Posterior cingulate gyrus (tissue), 11 donors: ENCODE measurements at regions not wholly inside any gene's neighbourhood (a gene's known extent, or its start where the extent isn't known, plus 50 kb on each side); places are given as distances from the start of the nearest gene placed in this dataset.

Experiments
- DNase-seq, 10 donors: peaks; one replicate each; pipeline versions ENCODE4 v3.0.0 to v3.0.0-alpha.2; 2020 to 2021; ENCODE audit warnings: mixed read lengths in 3 of 10
- intact Hi-C: fragments of 100-400 bp; cut with DNase I; formaldehyde crosslinking; loops from one replicate; pipeline ENCODE4 v1.15.1; 2023

DNA sequence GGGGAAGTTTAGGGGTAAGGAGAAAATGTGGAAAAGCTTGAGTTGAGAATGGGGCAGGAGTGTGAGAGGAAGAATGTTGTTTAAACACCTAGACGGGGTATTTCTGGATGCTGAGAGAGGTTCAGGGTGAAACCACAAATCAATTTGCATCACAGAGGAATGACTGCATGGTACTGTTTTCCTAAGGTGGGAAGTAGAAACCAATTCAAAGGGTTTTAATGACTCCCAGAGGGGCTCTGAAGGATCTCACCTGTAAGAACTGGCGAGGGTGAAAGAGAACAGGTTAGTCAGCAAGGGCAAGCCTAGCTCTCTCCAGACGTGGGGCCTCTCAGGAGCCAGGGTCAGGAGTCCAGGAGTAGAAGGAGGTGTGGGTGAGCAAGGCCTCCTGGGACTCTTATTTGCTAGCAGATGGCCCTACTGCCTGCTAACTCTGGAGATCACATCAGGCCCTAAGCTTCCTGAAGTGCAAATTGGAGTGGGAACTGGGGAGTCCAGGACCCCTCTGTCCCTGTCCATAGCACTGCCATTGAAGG, 133.0 kb upstream of the CELF4 start:
- intact Hi-C loops, result no loop called here
- DNase-seq, result no peak

DNA sequence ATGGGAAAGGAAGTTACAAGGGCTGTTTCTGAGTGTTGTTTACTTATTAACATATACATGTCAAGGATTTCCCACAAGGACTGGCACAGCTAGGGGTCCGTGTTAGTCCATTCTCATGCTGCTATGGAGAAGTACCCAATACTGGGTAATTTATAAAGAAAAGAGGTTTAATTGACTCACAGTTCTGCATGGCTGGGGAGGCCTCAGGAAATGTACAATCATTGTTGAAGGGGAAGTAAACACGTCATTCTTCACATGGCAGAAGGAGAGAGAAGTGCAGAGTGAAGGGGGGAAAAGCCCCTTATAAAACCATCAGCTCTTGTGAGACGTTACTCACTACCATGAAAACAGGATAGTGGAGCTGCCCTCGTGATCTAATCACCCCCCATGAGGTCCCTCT, 128.9 kb upstream of the CELF4 start:
- intact Hi-C loops, result no loop called here
- DNase-seq, result no peak

DNA sequence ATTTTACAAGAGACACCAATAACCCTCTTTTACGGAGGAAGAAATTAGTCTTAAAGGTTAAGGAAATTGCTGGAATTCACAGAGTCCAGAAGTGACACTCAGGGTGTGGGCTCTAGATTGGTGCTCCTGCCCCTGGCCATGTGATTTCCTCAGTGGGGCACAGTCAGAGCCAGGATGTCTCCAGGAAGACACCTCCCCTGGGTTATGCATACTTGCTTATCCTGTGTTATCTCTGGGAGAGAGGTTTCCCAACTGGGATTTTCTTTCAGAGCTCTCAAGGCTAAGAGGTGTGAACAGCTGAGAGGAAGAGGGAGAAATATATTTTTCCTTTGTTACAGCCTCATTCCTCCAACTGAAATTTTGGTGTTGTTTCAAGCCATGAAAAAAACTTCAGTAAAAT, 125.6 kb upstream of the CELF4 start:
- DNase-seq, result no peak

DNA sequence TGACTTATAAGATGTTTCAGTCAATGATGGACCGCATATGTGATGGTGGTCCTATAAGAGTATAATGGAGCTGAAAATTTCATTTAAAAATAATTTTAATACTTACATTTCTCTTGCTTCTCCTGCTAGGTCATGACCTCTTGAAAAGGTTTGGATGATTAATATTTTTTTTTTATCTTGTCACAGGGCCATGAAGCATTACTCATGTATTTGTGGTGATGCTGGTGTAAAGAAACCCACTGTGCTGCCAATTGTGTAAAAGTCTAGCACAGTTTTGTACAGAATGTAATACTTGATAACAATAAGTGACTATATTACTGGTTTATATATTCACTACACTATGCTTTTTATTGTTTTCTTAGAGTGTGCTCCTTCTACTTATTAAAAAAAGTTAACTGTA, 124.2 kb upstream of the CELF4 start:
- intact Hi-C loops, result no loop called here
- DNase-seq, result no peak

More for the DNA sequence above, 125.6 kb upstream of the CELF4 start:
- intact Hi-C loops, result no loop called here

DNA sequence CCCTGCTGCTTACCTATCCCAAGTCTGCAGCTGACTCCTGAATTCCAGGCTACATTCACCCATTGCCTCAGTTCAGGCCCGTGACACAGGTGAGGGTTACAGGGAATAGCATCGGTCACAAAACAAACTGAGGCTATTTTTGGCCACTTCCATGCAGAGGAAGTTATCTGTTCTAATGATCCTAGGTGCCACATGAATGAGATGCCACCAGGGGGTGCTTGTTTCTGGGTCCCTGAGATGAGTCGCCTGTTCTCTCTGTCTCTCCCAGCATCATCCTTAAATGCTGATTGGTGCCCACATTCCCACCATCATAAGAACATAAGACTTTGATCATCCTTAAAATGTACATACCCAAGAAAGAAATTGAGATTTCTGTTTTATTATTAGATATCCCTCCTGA, 119.0 kb upstream of the CELF4 start:
- intact Hi-C loops, result no loop called here
- DNase-seq, result no peak

DNA sequence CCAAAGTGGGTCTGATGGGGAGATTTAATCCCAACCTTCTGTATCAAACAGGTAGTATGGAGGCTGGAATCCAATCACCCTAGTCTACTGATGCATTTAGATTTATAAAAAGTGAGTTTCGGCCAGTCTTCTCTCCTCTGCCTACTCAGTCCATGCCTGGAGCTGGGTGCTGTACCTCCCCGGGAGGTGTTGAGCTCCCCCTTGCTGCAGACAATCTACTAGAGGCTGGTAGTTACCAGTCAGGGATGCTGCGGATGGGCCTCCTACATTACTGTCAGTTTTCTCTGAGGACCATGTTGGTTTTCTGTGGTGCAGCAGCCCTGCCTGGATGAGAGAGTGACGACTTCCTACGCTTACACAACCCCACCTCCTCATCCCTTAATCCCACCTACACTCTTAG, 118.6 kb upstream of the CELF4 start:
- no peak for DNase-seq
- intact Hi-C loops, result no loop called here

DNA sequence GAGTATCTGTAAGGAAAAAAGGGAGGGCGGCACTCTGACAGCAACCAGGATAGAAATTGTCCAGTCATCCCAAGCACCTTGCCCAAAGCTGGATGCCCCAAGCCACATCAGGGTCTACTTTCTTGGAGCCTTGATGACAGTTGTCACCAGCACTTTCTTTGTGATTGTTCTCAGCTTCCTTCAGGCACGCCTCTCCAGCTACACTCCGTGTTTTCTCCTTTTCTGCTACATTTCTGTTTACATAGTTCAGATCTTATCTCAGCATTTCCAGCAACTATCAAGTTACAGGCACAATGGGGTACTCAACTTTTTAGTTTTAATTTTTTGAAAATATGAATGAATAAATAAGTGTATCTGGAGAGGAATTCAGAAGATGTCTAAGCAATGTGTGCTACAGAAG, 115.3 kb upstream of the CELF4 start:
- DNase-seq, result no peak
- intact Hi-C loops, result no loop called here

DNA sequence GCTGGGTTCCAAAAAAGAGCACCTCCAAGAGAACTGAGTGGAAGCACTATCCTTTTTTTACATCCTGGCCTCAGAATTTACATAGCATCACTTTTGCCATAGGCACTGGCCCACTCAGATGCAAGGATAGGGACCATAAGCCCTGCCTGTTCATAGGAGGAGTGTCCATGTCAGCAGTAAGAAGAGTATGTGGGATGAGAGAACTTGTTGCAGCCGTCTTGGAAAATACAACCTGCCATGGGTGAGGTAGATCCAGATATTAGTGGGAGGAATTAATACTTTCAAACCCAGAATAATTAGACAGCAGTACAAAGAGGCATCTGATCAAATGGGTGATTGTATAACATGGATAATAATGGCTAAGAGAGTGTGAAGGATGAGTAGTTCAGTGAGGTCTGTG, 110.7 kb upstream of the CELF4 start:
- no peak for DNase-seq
- intact Hi-C loops, result no loop called here

DNA sequence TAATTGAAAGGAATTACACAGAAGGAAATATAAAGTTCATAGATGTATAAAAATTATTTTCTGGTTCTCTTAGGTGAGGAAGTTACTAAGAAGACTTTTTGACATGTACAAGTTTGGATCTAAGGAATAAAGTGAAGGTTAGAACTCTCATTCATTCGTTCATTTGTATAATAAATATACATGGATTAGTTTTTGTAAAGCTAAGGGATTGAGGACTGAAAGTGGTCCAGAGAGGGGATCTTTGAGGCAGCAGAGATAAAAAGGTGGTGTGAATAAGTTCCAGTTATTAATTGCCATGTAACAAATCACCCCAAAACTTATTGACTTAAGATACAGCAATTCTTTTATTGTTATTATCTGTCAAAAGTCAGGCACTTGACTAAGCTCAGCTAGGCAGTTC, 110.1 kb upstream of the CELF4 start:
- intact Hi-C loops, result no loop called here
- DNase-seq, result no peak

DNA sequence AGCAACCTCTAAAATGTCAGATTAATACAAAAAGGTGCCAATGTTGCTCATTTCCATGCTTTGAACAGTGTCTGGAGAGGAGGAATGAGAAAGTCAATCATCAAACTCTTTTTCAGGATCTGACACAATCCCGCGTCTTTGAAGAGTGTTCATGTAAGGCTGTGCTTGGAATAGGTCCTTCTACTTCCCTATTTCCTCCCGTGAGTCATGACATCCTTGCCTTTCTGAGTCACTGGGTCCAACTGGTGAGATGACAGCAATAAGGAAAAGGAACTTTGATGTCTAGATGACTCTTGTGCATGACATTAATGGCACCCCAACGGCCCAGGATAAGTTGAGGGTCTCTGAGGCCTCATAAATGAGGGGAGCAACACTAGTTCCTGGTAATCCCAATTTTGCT, 109.0 kb upstream of the CELF4 start:
- intact Hi-C loops, result no loop called here
- DNase-seq, result no peak

DNA sequence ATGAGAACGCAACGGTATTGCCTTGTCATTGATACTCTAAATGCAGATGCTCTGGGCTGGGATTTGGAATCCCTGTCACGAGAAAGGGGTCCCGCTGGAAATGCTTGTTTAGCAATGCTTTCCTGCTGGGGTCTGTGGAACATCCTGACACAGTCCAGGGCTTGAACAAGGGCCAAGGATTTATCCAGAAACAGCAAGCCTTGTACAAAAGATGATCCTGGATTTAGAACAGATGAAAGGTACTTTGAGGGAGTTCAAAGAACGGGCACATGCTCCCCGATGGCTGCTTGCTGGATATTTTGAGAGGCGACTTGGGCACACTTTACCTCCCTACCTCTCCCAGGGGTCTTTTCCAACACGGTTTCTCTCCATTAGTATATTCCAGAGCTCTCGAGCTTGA, 108.1 kb upstream of the CELF4 start:
- no peak for DNase-seq
- intact Hi-C loops, result no loop called here

DNA sequence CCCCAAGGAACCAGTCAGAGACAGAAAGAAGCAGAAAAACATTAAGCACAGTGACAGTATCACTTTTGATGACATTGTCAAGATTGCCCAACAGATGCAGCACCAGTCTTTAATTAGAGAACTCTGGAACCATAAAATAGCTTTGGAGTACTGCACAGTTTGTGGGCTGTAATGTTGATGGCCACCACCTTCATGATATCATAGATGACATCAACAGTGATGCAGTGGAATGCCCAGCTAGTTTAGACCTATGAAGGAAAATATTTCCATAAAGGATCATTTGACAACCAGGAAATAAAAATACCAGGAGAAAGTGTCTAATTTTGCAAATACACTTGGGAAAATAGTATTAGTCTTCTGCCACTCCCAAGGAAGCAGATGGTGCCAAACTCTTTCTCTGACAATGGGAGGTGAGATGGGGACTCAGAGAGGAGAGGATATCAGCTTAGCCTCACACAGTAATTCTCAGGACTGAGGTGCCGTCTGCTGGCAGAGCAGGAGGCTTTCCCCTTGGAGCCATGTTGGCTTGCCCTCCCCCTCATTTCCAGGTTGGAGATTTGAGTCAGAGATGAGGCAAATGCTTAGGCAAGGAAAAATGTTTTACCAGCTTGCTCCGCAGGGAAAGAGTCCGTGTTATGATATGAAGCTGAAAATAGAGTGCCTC, 107.5 kb upstream of the CELF4 start:
- no peak for DNase-seq
- intact Hi-C loops, result no loop called here

DNA sequence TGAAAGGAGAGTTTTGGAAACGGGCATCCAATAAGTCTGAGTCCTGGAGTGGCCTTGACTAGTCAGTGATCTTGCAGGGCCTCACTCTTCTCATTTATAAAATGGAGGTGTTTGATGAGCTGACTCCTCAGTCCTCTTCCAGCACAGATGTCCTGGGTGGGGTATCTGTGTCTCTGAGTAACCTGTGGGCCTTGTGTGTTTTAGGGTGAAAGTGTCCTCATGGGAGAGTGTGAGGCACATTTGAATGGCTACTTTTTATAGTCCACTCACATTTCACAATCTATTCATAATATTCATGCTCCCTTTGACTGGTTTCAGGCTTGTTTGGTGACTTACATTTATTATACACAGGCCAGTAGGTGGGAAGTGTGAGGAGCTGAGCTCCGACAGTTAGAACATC, 106.4 kb upstream of the CELF4 start:
- no peak for DNase-seq
- intact Hi-C loops, result no loop called here

DNA sequence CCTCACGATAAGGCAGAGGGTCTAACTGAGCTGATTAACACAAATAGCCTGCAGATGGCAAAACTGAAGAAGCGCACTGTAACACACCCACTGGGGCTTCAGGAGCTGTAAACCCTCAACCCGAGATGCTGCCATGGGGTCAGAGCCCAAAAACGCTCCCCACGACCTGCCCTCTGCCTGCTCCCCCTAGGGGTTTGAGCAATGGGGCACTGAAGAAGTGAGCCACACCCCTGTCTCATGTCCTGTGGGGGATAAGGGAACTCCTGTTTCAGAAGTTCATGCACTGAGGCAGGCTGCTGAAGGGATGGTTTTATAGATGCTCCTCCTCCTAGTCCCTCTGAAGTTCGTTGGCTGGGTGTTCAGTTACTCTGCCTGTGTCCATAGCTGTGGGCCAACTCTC, 105.9 kb upstream of the CELF4 start:
- no peak for DNase-seq
- intact Hi-C loops, result no loop called here

DNA sequence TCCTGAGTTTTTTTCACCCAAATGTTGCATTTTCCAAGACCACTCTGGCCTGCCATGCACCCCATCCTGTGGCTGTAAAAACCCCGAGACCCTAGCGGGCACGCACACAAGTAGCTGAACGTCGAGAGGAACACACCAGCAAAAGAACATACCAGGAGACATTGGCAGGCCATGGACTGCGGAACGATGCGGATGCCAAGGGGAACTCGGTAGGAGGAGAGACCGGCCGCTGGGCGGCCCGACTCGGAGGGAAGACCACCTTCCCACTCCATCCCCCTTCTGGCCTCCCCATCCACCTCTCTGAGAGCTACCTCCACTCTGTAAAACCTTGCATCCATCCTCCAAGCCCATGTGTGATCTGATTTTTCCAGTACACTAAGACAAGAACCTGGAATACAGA, 105.5 kb upstream of the CELF4 start:
- intact Hi-C loops, result no loop called here
- peak in 1 of 10 donors; percentile 72 for DNase-seq

DNA sequence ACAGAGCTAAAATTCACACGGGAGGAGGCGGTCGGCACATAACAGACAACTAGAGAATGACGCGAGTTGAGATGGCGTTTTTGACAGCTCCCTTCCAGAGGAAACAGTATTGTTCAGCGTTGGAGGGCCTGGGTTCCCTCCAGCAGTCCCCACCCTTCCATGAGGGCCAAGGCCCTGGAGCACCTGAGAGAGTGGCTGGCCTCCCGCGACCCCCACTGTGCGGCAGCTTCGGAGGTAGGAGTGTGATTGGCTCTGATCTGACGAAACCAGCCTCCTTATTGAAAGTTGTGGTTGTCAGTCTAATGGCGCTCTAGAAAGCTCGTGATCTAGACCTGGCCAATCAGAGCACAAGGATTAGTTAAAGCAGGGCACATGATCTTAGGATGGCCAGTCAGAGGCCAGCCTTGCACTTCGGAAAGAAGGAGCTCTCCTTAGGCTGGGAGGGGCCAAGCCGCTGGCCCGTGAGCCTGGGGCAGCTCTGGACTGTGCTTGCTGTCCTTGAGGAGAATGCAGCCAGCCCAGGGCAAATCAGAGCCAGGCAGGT, 104.5 kb upstream of the CELF4 start:
- DNase-seq, result no peak
- intact Hi-C loops, result no loop called here

DNA sequence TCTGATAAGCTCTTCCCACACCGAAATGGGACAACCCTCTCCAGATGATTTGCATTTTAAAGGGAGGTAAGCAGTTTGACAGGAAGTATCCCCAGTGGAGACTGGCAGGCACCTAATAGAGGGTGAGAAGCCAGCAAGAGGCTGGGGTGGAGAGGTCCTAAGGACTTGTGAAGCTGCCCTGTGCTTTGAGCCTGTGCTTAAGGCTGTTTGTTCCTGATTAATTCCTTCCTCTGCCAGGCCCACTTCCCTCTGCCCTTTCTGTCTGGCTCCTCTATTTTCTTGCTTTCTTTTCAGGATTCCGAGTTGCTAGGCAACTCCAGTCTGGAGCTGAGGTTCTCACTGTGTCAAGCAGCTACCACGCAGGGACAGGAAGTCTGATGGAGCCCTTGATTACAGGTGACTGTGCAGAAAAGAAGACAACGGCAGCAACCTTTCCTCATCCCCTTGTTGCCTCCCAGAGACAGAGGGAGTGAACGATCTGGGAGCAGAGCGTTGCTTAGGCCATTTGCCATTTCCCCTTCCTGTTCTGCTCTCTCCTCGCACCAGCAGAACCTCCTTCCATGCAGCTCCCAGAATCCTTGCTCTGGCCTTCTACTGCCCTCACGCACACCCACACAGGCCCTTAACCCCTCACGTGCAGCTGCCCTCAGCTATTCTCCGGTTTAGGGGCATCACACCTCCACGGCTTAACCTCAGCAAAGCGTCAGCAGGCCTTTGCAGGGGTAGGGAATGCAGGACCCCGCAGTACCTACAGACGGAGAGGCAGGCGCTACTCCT, 103.6 kb upstream of the CELF4 start:
- intact Hi-C loops, result no loop called here
- DNase-seq, result peak in 1 of 10 donors; percentile 23

DNA sequence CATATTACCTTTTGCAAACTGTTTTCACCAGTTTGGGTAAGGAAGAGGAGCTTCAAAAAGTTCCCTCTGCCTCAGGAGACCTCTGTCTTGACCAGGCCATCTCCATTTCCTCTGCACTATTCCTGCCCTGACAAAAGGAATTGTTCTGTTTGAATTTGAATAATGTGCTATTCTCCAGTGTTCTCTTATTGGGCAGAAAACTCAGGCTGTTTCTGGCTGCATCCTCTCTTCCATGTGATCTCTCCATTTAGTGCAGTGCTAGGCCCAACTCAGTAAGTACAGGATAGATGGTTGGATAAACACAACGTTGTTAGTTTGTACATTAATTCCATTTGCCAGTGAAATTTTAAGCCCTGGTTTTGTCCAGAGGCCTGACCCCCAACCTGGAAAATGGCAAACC, 102.2 kb upstream of the CELF4 start:
- intact Hi-C loops, result no loop called here
- no peak for DNase-seq

DNA sequence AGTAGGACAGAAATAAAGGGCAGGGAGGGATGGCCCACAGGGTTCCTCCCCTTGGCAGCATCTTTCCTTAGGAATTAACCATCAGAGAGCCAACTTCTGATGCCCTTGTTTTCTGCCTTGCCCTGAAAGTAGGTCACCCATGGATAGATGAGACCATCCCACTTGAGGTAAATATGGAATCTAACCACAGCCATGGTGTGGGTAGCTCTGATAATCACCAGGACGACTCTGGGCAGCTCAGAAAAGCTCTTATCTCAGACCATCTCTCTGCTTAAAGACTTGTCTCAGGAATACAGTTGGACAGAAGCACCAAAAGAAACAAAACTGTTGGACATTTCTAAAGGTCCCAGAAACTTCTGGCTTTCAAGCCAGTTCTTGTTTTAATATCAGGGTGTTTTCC, 101.4 kb upstream of the CELF4 start:
- intact Hi-C loops, result no loop called here
- no peak for DNase-seq

DNA sequence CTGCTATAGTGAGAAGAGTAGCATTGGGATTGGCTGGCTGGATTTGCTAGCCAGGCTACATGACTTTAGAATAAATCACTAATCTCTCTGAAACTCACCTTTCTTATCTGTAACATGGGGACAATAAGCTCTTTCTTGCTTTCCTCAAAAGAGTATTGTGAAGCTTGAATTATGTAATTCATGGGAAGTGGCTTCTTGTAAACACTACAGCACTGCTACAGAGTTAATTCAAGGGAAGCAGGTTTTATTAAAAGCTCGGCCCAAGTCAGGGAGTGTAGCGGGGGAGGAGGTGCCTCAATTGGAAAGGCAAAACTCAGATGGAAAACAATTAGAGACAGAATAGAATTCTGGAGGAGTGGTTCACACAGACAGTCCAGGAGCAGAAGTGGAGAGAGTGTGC, 100.9 kb upstream of the CELF4 start:
- intact Hi-C loops, result no loop called here
- DNase-seq, result no peak

DNA sequence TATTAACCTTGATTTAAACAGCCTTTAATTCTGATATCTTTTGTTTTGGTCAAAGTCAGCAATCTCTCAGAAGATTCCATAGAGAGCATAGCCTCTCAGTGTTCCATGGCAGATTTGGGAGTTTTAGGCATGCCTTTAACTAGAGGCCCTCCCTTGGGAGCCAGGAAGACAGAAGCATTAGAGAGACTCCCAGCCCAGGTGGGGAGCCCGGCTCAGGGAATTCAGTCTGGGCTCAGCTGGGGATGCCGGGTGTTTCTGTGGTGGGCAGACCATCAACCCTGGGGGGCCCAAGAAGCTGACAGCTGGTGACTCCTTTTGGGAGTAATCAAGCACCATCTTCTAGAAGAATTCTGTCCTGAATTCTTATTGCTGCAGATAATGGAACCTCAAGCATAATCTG, 99.7 kb upstream of the CELF4 start:
- DNase-seq, result no peak
- intact Hi-C loops, result no loop called here

DNA sequence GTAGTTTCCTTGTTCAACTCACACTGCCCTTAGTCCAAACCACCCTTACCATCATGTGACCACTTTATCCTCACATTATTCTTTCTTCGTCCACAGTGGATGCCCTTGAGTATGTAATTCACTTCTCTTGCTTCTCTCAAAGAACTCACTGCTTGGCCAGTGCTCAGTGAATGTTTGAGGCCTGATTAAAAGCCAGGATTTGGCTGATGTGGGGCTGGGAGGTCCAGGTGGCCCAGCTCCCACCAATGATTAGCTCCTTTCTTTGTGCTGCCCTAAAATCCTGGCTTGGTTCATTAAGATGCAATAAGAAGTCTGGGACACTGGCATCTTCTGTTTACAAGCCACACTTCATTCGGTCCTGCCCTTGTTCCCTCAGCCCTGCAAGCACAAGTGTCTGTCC, 97.8 kb upstream of the CELF4 start:
- DNase-seq, result peak in 1 of 10 donors; percentile 22
- intact Hi-C loops, result no loop called here
